ENCODE measurements at regions not wholly inside any gene's neighbourhood (a gene's known extent, or its start where the extent isn't known, plus 50 kb on each side); places are given as distances from the start of the nearest gene placed in this dataset.

DNA sequence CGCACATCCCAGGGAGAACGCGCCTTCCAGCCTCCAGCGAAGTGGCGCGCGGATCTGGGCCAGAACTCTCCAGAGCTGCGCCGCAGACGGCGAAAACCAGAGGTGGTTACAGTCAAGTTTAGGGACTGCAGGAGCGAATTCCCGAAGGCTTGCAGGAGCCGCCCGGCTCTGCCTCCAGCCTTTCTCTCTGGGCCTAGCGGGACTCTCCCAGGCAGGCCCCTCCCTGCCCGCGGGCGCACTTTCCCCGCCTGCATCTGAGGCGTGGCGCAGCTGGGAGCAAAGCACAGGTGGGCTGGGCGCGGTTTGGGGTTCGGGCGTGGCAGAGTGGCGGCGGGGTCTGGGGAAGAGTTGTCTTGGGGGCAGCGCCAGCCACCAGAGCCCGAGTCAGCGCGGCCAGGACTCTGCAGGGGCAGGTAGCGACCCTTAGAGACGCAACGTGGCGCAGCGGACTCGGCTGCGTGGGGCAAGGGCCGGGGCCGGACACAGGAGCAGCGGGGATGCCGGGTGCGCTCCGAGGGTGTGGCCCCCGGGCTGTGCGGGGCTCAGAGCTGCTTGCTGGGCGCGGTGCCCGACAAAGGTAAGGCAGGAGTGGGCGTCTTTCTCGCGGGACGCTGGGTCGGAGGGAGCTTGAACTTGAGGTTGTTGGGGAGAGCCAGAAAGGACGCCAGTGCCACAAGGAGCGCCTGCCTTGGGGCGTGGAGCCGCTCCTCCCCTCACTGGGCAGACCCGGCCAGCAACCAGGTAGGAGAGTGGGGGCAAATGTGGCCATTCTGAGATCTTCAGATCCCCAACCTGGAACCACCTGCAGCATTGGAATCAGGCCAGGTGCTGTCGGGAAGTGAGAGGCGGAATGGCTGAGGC lies 1126.0 kb downstream of the AACS start:
- no peaks in the 10 kb centered on the region for H3K9me2 ChIP-seq (replicated peaks; ENCODE audit: insufficient read depth, low read length)
- no peaks in the 10 kb centered on the region for H3K27me3 ChIP-seq (ENCODE audit: low read length)
- no peaks in the 10 kb centered on the region for H3F3A ChIP-seq (ENCODE audit: insufficient read depth)
- no peaks in the 10 kb centered on the region for H3K36me3 ChIP-seq (ENCODE audit: low read length)
- no peaks in the 10 kb centered on the region for H4K20me1 ChIP-seq (ENCODE audit: low read depth, low read length)
- H2AFZ ChIP-seq (ENCODE audit: low read depth, low read length, severe bottlenecking): no peak overlapping the region
- H3K9me3 ChIP-seq (ENCODE audit: insufficient read depth, low read length): no peaks in the 10 kb centered on the region
- H3K9ac ChIP-seq (ENCODE audit: low read length): no peak overlapping the region
- H3K27ac ChIP-seq (ENCODE audit: low read depth, low read length): no peak overlapping the region
- no peaks in the 10 kb centered on the region for H3K79me2 ChIP-seq (ENCODE audit: insufficient read depth, low read length)
- H3K4me2 ChIP-seq (ENCODE audit: low read depth, low read length, poor library complexity, severe bottlenecking): no peak overlapping the region
- TF ChIP-seq, protein P1, sequence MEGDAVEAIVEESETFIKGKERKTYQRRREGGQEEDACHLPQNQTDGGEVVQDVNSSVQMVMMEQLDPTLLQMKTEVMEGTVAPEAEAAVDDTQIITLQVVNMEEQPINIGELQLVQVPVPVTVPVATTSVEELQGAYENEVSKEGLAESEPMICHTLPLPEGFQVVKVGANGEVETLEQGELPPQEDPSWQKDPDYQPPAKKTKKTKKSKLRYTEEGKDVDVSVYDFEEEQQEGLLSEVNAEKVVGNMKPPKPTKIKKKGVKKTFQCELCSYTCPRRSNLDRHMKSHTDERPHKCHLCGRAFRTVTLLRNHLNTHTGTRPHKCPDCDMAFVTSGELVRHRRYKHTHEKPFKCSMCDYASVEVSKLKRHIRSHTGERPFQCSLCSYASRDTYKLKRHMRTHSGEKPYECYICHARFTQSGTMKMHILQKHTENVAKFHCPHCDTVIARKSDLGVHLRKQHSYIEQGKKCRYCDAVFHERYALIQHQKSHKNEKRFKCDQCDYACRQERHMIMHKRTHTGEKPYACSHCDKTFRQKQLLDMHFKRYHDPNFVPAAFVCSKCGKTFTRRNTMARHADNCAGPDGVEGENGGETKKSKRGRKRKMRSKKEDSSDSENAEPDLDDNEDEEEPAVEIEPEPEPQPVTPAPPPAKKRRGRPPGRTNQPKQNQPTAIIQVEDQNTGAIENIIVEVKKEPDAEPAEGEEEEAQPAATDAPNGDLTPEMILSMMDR (IDR thresholded peaks at IDR 0.05; ENCODE audit: insufficient read depth, low read length, poor library complexity, severe bottlenecking): no peak
- no peak for TF ChIP-seq EZH2phosphoT487 (conservative IDR thresholded peaks at IDR 0.05; ENCODE audit: low read length)
- H3K4me3 ChIP-seq (ENCODE audit: insufficient read depth, low read length, poor library complexity, severe bottlenecking): no peak overlapping the region

DNA sequence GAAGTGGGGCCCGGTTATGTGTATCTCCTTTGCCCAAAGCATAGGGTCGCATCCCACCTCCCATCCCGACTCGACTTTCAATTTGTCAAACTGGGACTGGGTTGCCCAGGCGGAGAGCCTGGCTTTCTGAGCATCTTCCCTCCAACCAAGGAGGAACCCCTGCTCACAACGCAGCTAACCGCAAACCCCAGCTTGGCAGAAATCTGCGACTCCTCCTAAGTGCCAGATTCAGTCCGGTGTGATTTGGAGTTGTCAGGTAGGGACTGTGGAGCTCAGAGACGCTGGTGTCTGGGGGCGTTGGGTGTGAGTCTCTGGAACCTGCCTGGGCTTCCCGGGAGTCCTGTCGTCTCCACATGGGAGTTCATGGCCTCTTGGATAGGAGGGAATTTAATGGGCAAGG lies 1126.7 kb downstream of the AACS start:
- H3F3A ChIP-seq (ENCODE audit: insufficient read depth): no peaks in the 10 kb centered on the region
- no peaks in the 10 kb centered on the region for H3K27me3 ChIP-seq (ENCODE audit: low read length)
- no peak overlapping the region for H3K4me2 ChIP-seq (ENCODE audit: low read depth, low read length, poor library complexity, severe bottlenecking)
- H3K9me2 ChIP-seq (replicated peaks; ENCODE audit: insufficient read depth, low read length): no peaks in the 10 kb centered on the region
- H3K9ac ChIP-seq (ENCODE audit: low read length): no peak overlapping the region
- no peak overlapping the region for H3K27ac ChIP-seq (ENCODE audit: low read depth, low read length)
- H3K4me3 ChIP-seq (ENCODE audit: insufficient read depth, low read length, poor library complexity, severe bottlenecking): no peak overlapping the region
- H2AFZ ChIP-seq (ENCODE audit: low read depth, low read length, severe bottlenecking): no peak overlapping the region
- H3K79me2 ChIP-seq (ENCODE audit: insufficient read depth, low read length): no peaks in the 10 kb centered on the region
- TF ChIP-seq EZH2phosphoT487 (conservative IDR thresholded peaks at IDR 0.05; ENCODE audit: low read length): no peak
- TF ChIP-seq, protein P1 (IDR thresholded peaks at IDR 0.05; ENCODE audit: insufficient read depth, low read length, poor library complexity, severe bottlenecking): no peak
- H3K36me3 ChIP-seq (ENCODE audit: low read length): no peaks in the 10 kb centered on the region
- H4K20me1 ChIP-seq (ENCODE audit: low read depth, low read length): no peaks in the 10 kb centered on the region
- H3K9me3 ChIP-seq (ENCODE audit: insufficient read depth, low read length): no peaks in the 10 kb centered on the region

DNA sequence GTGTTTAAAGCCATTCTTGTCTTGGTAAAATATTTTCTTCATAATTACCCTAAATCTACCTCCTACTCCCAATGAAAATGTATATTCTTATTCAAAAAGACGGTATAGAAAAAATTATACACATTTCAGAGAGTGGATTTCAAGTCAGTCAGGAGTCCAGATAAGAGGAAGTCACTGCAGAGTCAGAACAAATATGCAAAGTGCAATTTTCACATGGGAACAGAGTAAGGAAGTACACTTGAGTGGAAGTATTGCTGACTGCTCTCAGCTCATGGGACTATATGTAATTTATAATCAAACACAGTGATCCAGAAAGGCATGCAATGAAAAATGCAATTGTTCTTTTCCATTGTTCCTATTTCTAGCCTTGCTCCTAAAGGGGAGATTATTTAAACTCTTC lies 1128.0 kb downstream of the AACS start:
- H3K27ac ChIP-seq (ENCODE audit: low read depth, low read length): no peak overlapping the region
- H3K9me2 ChIP-seq (replicated peaks; ENCODE audit: insufficient read depth, low read length): no peaks in the 10 kb centered on the region
- H2AFZ ChIP-seq (ENCODE audit: low read depth, low read length, severe bottlenecking): no peak overlapping the region
- no peaks in the 10 kb centered on the region for H3K36me3 ChIP-seq (ENCODE audit: low read length)
- H3K79me2 ChIP-seq (ENCODE audit: insufficient read depth, low read length): no peaks in the 10 kb centered on the region
- H3K27me3 ChIP-seq (ENCODE audit: low read length): no peaks in the 10 kb centered on the region
- H3K4me2 ChIP-seq (ENCODE audit: low read depth, low read length, poor library complexity, severe bottlenecking): no peak overlapping the region
- TF ChIP-seq, protein P1 (IDR thresholded peaks at IDR 0.05; ENCODE audit: insufficient read depth, low read length, poor library complexity, severe bottlenecking): no peak
- TF ChIP-seq EZH2phosphoT487 (conservative IDR thresholded peaks at IDR 0.05; ENCODE audit: low read length): no peak
- no peak overlapping the region for H3K4me3 ChIP-seq (ENCODE audit: insufficient read depth, low read length, poor library complexity, severe bottlenecking)
- H3K9ac ChIP-seq (ENCODE audit: low read length): no peak overlapping the region
- H3K9me3 ChIP-seq (ENCODE audit: insufficient read depth, low read length): no peaks in the 10 kb centered on the region
- no peaks in the 10 kb centered on the region for H3F3A ChIP-seq (ENCODE audit: insufficient read depth)
- no peaks in the 10 kb centered on the region for H4K20me1 ChIP-seq (ENCODE audit: low read depth, low read length)
